CD4-positive, alpha-beta T cell treated with Interleukin-1 beta for 1 hour (primary cell): ENCODE measurements at regions not wholly inside any gene's neighbourhood (a gene's known extent, or its start where the extent isn't known, plus 50 kb on each side); places are given as distances from the start of the nearest gene placed in this dataset.

Experiments
- DNase-seq, 2 donors: peaks; one replicate each; pipeline ENCODE4 v3.0.0-alpha.2; 2020 to 2022

DNA sequence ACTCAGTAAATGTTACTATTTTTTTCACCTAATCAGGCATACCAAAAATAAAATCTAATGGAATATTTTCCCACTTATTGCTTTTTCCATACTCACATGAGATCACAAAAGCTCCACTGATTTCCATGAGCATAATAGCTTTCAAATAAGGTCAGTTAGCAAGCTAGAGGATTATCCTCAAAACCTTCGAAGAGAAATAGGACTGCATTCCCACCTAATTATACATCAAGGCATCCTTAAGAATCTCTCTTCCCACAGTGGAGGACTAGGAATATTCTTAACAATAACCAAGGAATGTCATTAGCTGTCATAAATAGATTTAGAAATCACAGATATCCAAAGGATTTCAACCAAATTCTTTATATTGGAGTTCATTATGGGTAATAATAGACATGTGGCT lies 127.9 kb upstream of the STT3B start:
- no peak for DNase-seq

DNA sequence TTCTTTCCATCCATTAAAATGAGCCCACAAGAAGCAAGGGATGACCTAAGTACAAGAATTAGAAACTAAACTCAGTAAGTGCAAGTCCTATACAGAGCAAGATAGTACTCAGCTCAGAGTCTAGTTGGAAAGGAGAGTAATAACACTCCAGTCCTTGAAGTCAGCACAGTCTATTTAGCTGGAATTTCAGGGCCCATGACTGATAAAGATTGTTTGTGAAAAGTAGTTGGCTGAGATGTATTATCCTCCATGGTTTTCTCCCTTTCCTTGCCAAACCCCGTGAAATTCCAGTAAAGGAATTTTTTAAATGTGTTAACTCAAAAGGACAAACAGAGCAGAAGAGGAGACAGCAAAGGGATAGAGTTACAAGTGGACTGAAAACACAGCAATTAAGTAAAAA lies 127.2 kb upstream of the STT3B start:
- no peak for DNase-seq

DNA sequence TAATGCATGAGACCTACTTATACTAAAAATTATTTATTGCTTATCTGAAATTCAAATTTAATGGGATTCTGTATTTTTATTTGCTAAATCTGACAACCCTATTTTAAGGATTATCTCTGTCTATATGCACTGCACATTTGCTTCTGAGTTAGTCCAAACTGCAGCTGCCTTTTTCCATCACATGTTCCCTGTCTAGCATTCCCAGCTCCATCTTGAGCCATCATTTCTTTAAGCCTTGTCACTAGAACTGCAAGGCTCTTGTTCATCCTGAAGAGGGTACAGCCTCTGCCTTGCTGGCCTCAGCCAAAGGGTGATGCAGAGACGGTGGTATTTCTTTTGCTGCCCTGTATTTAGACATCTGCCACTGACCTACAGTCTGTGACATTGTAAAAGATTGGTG lies 125.8 kb upstream of the STT3B start:
- no peak for DNase-seq

DNA sequence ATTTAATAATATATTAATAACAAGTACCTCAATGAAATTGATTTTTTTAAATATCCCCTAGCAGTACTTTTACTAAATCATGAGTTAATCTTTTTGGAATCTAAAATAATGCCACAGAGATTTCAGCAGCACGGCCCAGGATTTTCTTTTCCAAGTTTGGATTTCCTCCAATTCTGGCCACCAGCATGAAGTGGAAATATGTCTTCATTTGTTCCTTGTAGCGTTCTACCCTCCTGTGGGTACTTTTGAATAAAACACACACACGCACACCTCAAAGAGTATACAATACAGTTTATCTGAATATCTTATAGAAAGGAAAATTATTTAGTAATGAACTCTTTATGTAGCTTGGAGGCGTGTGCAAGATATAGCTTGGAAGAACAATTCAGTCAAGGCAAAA lies 125.1 kb upstream of the STT3B start:
- DNase-seq, result no peak

DNA sequence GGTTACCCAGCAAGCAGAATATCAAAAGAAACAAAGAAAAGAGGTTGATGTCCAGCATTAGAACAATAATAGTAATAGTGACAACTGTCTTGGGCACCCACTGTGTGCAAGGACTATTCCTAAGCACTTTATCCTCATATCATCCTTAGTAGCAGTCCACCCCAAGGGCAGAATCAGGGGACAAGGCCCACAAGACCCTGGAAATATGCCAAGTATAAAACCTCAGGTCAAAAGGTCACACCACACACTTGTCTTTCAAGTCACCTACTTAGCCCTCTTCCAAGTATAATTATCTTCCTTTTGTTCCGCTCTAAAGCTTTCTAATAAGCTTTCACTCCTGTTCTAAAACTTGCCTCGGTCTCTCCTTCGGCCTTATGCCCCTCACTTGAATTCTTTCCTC lies 124.0 kb upstream of the STT3B start:
- no peak for DNase-seq

DNA sequence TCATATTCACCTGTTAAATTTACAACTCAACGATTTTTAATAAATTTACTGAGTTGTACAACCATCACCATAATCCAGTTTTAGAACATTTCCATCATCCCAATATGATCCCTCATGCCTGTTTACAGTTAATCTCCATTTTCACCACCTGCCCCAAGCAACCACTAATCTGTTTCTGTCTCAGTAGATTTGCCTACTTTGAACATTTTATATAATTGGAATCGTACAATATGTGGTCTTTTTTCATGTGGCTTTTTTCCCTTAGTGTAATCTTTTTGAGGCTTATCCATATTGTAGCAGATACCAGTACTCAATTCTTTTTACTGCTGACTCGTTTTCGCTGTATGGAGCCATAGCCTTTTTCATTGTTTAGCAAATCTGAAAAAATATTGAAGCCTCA lies 123.3 kb upstream of the STT3B start:
- DNase-seq, result no peak

DNA sequence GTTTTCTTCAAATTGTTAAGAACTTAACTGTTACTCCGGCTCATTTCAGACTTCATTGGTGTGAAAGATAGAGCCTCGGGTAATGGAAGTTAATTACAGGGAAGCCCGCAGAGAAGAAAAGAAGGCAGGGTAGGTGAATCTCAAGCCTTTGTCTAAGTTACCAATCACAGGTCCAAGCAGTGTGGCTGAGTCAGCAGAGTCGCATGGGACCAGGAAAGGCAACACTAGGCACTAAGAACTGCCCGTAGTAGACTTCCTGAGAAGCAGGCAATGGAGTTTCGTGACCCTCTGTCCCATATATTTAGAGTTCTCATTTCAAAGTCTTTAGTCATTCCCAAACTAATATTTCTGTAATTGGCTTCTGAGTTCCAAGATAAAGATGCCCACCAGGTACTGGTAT lies 122.9 kb upstream of the STT3B start:
- DNase-seq, result no peak

DNA sequence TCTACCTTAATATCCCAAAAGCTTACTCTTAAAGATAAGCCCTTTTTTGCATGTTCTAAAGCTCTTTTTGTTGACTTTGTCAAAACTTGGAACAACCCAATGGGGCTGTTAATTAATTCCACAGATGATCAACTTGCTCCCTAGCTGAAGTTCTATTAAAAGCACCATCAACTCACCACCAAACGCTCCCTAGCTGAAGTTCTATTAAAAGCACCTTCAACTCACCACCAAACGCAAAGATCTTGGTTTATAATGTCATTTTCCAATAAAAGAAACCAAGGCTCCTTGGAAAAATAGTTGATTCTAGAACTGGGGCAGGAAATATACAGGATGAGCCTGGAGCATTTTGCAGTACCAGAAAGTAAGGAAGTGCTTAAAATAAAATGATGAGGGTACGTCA lies 122.3 kb upstream of the STT3B start:
- no peak for DNase-seq

DNA sequence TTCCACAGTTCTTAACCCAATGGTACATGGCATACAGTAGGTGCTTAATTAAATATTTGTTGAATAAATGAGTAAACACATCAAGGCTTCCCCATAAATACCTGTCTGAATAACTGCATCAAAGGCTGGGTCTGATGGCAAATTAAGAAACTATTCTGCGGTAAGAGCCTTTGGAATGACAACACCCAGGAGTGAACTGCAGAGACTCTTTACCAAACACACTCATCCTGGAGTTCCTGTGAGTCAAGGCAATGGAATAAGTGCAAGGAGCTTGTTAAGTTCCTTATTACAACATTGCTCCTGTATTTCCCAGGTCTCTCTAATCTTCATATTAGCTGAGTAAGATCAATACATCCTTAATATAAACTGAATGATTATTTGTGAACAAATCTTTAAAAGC lies 119.9 kb upstream of the STT3B start:
- no peak for DNase-seq

DNA sequence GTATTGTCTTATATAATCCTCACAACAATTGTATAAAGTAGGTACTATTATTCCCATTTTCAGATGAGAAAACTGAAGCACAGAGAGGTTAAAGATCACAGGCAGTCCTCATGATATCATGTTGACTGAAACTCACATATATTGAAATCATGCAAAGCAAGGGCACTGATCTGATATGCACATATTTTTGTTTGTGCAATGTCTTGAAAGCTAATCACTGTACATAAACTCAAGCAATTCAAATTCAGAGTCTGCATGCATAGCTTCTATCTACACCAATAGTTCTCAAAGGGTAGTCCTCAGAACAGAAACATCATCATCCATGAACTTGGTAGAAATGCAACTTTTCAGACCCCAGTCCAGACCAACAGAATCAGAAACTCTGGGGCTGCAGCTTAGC lies 119.2 kb upstream of the STT3B start:
- DNase-seq, result no peak

DNA sequence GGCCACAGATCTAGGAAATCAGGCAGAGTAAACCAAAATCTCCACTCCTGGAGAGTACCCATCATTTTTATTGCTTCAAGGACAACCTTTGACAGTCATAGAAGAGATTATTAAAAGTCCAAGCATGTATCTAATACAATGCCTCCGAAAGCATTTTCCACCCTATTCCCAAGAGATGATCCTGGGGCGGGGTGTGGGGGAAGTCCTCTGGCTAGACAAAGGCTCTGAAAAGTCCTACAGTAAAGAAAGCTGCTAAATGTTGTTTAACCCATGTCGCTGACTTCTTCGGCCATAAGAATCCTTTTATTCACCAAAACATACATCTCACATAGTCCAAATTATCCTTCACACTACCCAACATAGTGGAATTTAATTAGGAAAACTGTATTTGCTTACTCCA lies 115.7 kb upstream of the STT3B start:
- DNase-seq, result no peak

DNA sequence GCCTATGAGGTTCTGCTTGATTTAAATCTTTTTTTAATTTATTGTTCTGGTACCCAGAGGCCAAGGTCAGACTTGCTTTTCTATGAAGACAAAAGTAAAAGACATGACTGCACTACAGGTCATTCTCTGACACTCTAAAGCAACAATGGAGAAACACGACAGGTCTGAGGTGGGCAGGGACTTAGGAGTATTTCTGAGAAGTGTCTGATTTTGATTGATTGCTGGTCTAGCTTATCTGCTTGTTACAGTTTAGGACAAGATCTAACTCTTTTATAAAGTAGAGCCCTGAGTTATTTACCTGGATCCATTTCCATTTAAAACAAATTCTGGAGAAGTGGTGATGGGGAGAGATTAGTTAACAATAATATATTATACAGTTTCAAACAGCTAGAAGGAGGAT lies 115.2 kb upstream of the STT3B start:
- DNase-seq, result no peak

DNA sequence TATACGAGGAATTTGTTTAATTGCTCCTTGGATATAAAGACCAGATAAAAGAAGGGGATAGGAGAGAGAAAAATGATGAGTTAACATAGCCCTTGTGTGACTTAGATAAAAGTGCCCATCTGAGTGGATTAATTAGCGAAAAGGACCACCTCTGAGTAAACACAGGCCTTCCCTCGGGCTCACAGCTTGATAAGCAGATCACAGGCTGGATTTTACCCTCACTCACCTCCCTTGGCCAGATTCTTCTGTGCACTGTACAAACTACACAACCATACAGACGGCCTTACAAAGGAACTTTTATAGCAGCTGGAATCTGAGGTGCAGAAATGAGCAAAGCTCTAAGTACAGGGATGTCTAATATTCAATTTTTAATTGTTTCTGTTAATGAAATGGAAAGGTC lies 112.4 kb upstream of the STT3B start:
- DNase-seq, result no peak

DNA sequence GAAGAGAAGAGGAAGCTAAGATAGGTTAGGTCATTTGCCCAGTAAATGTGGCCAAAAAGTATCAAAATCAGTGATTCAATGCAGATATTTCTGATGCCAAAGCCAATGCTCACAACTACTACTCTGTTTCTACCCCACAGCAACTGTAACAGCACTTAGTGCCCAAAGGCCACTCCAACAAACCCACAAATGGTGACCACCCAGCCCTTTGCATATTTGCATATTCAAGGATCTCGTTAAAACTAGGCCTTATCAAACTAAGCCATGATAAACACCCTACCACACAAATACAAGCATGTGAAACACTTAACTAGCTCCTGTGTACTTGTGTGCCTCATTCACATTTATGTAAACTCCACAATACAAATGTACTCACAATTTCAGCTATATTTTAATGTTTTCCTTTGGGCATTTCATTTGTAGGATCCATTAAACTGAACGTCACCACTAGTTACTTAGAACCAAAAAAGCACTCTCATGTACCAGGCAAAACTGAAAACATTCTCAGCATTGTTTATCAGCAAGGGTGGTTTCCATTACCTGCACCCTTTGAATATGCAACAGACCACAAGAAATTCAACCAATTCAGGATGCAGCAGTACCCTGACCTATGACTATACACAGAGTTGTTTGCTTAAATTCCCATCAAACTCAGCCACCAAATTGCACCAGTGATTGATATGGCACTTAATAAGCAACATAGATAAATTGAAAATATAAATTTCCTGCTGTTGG lies 111.2 kb upstream of the STT3B start:
- peak in 1 of 2 donors; percentile 14 for DNase-seq

DNA sequence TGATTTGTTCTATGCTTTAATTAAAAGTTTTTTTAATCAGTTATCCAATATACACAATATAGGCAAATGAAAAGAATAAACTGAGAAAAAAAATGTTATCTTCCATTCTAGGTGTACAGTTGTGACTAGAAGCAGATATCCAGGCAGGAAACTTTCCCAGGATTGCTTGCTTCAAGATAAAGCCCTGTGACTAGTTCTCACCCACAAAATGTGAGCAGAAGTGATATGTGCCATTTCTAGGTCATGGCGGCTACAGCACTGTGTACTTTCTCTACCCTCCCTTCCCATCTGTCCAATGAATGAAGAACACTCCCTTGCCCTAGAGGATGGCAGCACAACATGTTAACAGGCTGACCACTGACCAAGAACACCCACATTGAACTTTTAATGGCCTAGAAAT lies 110.5 kb upstream of the STT3B start:
- no peak for DNase-seq

DNA sequence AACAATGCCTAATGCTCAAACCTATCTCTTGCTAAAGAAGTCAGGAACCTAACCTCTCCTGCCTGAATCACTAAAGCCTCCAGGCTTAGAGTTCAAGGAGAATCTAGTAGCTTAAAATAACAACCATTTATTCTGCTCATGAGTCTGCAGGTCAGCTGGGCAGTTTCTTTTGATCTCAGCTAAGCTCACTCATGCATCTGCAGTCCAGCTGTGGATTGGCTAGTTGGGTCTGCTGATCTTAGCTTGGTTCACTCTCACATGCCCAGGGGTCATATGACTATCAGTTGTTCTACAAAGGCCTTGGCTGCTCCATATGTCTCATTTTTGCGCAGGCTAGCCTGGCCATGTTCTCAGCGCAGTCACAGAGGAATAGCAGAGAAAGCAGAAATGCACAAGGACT lies 109.2 kb upstream of the STT3B start:
- DNase-seq, result no peak

DNA sequence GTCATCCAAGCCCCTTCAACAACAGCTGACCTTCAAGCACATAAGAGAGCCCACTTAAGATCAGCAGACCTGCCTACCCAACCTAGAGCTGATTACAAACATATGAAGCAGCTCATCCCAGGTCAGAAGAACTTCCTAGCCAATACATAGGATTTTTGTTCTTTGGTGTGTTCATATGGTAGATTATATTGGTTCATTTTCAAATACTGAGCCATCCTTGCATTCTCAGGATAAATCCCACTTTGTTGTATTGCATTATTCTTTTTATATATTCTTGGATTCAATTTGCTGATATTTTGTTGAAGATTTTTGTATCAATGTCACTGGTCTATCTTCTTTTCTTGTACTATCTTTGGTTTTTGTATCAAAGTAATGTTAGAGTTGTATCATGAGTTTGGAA lies 107.3 kb upstream of the STT3B start:
- no peak for DNase-seq

DNA sequence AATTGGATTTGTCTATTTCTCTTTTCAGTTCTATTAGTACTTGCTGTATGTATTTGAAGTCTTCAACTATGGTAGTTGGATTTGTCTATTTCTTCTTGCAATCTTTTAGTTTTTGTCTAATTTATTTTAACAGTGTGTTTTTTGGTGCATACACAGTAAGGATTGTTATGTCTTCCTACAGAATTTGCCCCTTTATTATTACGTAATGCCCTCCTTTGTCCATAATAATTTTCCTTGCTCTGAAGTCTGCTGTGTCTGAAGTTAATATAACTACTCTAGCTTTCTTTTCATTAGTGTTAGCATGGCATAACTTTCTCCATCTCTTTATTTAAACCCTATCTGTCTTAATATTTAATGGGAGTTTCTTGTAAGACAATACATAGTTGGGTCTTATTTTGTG lies 105.1 kb upstream of the STT3B start:
- no peak for DNase-seq

DNA sequence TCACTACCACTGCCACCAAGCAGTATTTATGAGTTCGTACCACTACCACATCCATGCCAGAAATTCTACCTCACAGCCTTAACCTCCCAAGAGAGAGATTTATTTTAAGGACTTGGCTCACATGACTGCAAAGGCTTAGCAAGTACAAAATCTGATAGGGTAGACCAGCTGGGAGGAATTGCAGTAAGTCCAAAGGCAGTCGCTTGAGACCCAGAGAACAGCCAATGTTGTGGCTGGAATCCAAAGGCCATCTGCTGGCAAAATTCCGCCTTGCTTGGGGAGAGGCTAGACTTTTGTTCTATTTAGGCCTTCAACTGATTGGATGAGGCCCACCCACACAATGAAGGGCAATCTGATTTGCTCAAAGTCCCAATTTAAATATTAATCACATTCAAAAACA lies 101.4 kb upstream of the STT3B start:
- no peak for DNase-seq

DNA sequence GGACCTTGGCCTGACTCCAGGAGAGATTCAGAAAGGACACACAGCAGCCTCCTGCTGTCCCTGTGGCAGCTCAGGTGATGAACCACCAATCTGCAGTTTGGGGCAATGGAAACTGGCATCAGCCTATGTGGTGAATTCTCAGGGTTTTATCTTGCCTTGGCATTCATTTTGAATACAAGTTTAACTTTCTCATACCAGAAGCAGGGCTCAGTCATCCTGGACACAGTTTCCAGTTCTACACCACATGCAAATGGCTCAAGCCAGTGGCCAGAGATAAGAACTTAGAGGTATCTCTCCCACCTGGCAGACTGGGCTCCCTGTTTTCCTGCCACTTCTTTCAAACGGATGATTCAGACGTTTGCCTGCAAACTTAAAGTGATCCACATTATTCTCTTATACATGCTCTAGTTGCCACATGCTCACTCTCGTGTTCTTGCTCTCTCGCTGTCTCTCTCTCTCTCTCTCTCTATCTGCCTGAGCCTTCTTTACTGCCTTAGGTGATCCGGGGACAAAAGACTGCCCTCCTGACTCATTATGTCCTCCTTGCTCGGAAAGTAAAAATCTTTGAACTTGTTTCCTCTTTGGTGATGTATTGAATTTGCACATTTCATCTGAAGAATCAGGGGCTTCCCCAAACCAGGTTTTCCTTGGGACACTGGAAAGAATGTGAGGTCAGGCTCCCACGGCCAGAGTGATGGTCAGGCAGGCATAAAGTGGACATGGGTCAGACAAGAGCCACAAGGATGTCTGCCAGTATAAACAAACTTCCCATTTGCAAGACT lies 99.6 kb upstream of the STT3B start:
- no peak for DNase-seq

DNA sequence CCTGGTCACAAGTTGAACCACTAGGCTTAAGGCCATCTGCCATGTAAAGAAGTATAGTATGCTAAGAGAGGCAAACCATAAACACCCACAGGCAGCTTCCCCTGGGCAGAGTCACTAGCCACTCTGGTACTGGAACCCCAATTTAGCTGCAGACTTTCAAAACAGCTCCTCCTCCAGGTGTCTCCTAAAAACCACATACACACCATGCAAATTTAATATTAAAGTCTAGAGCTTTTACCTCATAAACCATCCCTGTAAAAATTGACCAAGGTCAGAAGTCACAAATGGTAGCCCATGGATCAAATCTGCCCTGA lies 99.1 kb upstream of the STT3B start:
- no peak for DNase-seq

DNA sequence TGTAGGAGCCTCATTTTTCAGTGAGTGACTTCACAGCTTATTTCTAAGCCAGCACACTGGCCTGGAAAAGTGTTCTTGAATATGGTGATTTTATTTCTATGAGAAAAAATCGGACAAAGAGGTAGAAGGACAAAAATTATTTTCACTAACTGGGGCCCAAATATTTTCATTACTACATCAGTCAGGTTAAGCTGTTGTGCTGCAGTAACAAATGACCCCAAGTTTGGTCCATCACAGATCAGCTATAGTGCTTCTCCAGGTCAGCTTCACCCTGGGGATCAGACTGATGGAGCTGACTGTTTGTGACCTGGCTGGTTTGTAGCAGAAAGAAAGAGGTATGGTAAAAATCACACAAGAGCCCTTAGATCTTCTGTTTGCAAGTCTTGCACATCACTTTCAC lies 97.9 kb upstream of the STT3B start:
- no peak for DNase-seq

DNA sequence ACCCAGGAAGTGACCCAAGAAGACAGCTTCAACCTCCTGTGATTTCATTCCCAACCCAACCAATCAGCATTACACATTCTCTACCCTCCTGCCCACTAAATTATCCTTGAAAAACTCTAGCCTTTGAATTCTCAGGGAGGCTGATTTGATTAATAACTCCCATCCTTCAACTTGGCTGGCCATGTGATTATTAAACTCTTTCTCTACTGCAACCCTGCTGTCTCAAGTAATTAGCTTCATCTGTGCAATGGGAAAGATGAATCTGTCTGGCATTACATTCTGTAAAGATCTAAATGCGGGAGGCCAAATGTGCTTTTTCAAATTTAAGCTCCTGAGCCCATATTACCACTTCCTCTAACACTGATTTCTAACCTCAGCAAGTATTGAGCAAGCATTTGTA lies 95.9 kb upstream of the STT3B start:
- DNase-seq, result no peak

DNA sequence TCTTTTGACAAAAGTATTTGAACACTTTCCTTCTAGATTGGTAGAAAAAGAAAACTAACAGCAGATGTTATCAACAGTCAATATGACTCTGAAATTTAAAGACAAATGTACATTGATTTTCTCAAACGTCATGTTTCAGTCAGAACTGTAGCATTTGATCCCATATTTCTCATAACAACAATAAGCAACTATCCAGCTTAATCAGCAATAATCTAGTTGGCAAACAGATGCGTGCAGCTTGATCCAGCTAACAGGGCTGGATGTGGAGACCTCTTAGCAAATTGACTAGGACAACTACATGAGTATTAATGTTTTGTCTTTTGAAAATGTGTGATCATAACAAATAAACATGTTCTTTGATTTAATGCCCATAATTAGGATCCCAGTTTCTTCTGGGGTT lies 94.0 kb upstream of the STT3B start:
- no peak for DNase-seq
